Type B pancreatic cell (in vitro differentiated cells): ENCODE measurements at regions not wholly inside any gene's neighbourhood (a gene's known extent, or its start where the extent isn't known, plus 50 kb on each side); places are given as distances from the start of the nearest gene placed in this dataset.

Experiments
- DNase-seq: peaks from one replicate; pipeline ENCODE4 v3.0.0; 2021; ENCODE audit warnings: mixed read lengths; ENCODE audit not compliant: unreplicated experiment; ENCODE audit errors: extremely low spot score
- H3K27ac Mint-ChIP-seq: 2 replicates; pipeline ENCODE4 v1.8.0; 2021; ENCODE audit warnings: mild to moderate bottlenecking, mixed read lengths
- H3K27me3 Mint-ChIP-seq: 2 replicates; pipeline ENCODE4 v1.8.0; 2021; ENCODE audit warnings: mixed read lengths
- H3K36me3 Mint-ChIP-seq: 2 replicates; pipeline ENCODE4 v1.8.0; 2021; ENCODE audit warnings: mixed read lengths
- H3K4me1 Mint-ChIP-seq: one replicate; pipeline ENCODE4 v1.8.0; 2021; ENCODE audit warnings: mixed read lengths; ENCODE audit not compliant: unreplicated experiment
- H3K4me3 Mint-ChIP-seq: 2 replicates; pipeline ENCODE4 v1.8.0; 2021; ENCODE audit warnings: mild to moderate bottlenecking, mixed read lengths
- H3K9me3 Mint-ChIP-seq: 2 replicates; pipeline ENCODE4 v1.8.0; 2021; ENCODE audit warnings: mixed read lengths
- CTCF ChIP-seq: fragments of 200-600 bp; sonication (generic); conservative IDR thresholded peaks from 2 replicates; pipeline ENCODE4 v1.5.0; 2021; ENCODE audit warnings: antibody characterized with exemption, mild to moderate bottlenecking

- Mint-ChIP-seq H3K4me3 (no peak overlapping the region), H3K9me3 (peaks cover 5% of the 10 kb centered on the region), H3K36me3 (no peaks in the 10 kb centered on the region), H3K27ac (no peak overlapping the region), H3K4me1 (peaks cover 6% of the 10 kb centered on the region), H3K27me3 (peaks cover 10% of the 10 kb centered on the region)
- DNase-seq, result no peak
- TF ChIP-seq CTCF, result no peak
These were observed 1237.4 kb downstream of the UQCRFS1 start for GRCh38 chr19:27975419-27976005.

- DNase-seq, result no peak
- Mint-ChIP-seq H3K27ac (no peak overlapping the region), H3K4me1 (peaks cover 6% of the 10 kb centered on the region), H3K9me3 (peaks cover 4% of the 10 kb centered on the region), H3K27me3 (peaks cover 10% of the 10 kb centered on the region), H3K36me3 (no peaks in the 10 kb centered on the region), H3K4me3 (no peak overlapping the region)
- TF ChIP-seq CTCF, result peak; percentile 88
These were observed 1238.9 kb downstream of the UQCRFS1 start for GRCh38 chr19:27974082-27974513.

- no peak overlapping the region for H3K4me3 Mint-ChIP-seq
- no peaks in the 10 kb centered on the region for H3K36me3 Mint-ChIP-seq
- peaks cover 6% of the 10 kb centered on the region for H3K4me1 Mint-ChIP-seq
- TF ChIP-seq CTCF, result no peak
- H3K27me3 Mint-ChIP-seq, result peaks cover 10% of the 10 kb centered on the region
- no peak for DNase-seq
- H3K27ac Mint-ChIP-seq, result peak overlapping the region; percentile 57
- no peaks in the 10 kb centered on the region for H3K9me3 Mint-ChIP-seq
These were observed 1240.5 kb downstream of the UQCRFS1 start for GRCh38 chr19:27972291-27973040.

GRCh38 chr19:27971869-27972268, 1241.1 kb downstream of the UQCRFS1 start:
- Mint-ChIP-seq H3K27me3 (peaks cover 10% of the 10 kb centered on the region), H3K36me3 (no peaks in the 10 kb centered on the region), H3K4me3 (no peak overlapping the region), H3K4me1 (peaks cover 6% of the 10 kb centered on the region), H3K9me3 (no peaks in the 10 kb centered on the region), H3K27ac (no peak overlapping the region)
- no peak for DNase-seq
- no peak for TF ChIP-seq CTCF

GRCh38 chr19:27971071-27971470, 1241.9 kb downstream of the UQCRFS1 start:
- H3K27ac Mint-ChIP-seq, result no peak overlapping the region
- H3K4me1 Mint-ChIP-seq, result peaks cover 6% of the 10 kb centered on the region
- no peak for DNase-seq
- H3K27me3 Mint-ChIP-seq, result peaks cover 10% of the 10 kb centered on the region
- no peaks in the 10 kb centered on the region for H3K9me3 Mint-ChIP-seq
- no peaks in the 10 kb centered on the region for H3K36me3 Mint-ChIP-seq
- TF ChIP-seq CTCF, result no peak
- H3K4me3 Mint-ChIP-seq, result no peak overlapping the region
